Endothelial cell of umbilical vein (primary cell): ENCODE measurements at regions not wholly inside any gene's neighbourhood (a gene's known extent, or its start where the extent isn't known, plus 50 kb on each side); places are given as distances from the start of the nearest gene placed in this dataset.

Source experiments
- BruUV-seq: library from RNA; stranded (reverse); fragments of 400-500 nt; replicated peaks from 2 replicates; lab custom pipeline; 2021; lab: Mats Ljungman, UMichigan
- CTCF ChIA-PET: fragments of 300-600, 350-600 bp; sonication (Branson Sonifier 250); formaldehyde crosslinking; loops from one replicate; lab custom pipeline; 2021; ENCODE audit warnings: antibody characterized with exemption, inconsistent platforms; lab: Charles Lee
- POLR2A ChIA-PET: fragments of 300-600, 350-600 bp; sonication (Branson Sonifier 250); formaldehyde crosslinking; loops from one replicate; lab custom pipeline; 2021; ENCODE audit warnings: antibody characterized with exemption, inconsistent platforms; lab: Charles Lee
- DNase-seq: peaks from one replicate; pipeline ENCODE4 v3.0.0-alpha.2; 2011; ENCODE audit warnings: low read depth, low spot score
- FAIRE-seq: peaks from 2 replicates; lab custom pipeline; 2011; peaks lifted over from hg19 to GRCh38; lab: Jason Lieb, UNC
- H2AFZ ChIP-seq: 2 replicates; pipeline ENCODE4 v1.6.0; 2012; ENCODE audit warnings: low read depth, low read length, control low read depth, inconsistent platforms
- H3K27ac ChIP-seq: 2 replicates; pipeline ENCODE4 v1.5.1; 2011; ENCODE audit warnings: low read depth, mild to moderate bottlenecking, control low read depth, low read length, moderate library complexity; ENCODE audit not compliant: insufficient read depth
- H3K27me3 ChIP-seq, 2 experiments: 2 replicates each; pipeline versions ENCODE4 v1.6.0 to v1.6.1; 2011; ENCODE audit warnings: low read length in 2 of 2, mixed read lengths in 1 of 2; ENCODE audit not compliant: control insufficient read depth in 2 of 2, insufficient read depth in 2 of 2
- H3K36me3 ChIP-seq, 2 experiments: 2 replicates in 1 of 2; 3 replicates in 1 of 2; pipeline ENCODE4 v1.5.1; 2011; ENCODE audit warnings: low read length in 2 of 2, mild to moderate bottlenecking in 1 of 2, moderate library complexity in 1 of 2; ENCODE audit not compliant: control insufficient read depth in 2 of 2, insufficient read depth in 2 of 2; ENCODE audit errors: extremely low read depth in 1 of 2
- H3K4me1 ChIP-seq: 3 replicates; pipeline ENCODE4 v1.5.1; 2011; ENCODE audit warnings: mild to moderate bottlenecking, low read length; ENCODE audit not compliant: control insufficient read depth, insufficient read depth; ENCODE audit errors: extremely low read depth
- H3K4me2 ChIP-seq: 2 replicates; pipeline ENCODE4 v1.6.1; 2011; ENCODE audit warnings: low read length, control low read depth, mixed read lengths; ENCODE audit not compliant: insufficient read depth
- H3K4me3 ChIP-seq, 3 experiments: fragments of 200-600 bp in 1 of 3; sonication (generic), shearing (Covaris generic) in 1 of 3; replicated peaks in 1 of 3; 2 replicates each; pipeline ENCODE4 v1.5.1; 2011 to 2016; ENCODE audit warnings: control low read depth in 3 of 3, low read length in 3 of 3, mild to moderate bottlenecking in 2 of 3, inconsistent platforms in 1 of 3, low read depth in 1 of 3, moderate library complexity in 1 of 3; ENCODE audit not compliant: insufficient read depth in 1 of 3
- H3K79me2 ChIP-seq: 2 replicates; pipeline ENCODE4 v1.6.0; 2012; ENCODE audit warnings: low read length, inconsistent platforms; ENCODE audit not compliant: control insufficient read depth, insufficient read depth
- H3K9ac ChIP-seq: replicated peaks from 2 replicates; pipeline ENCODE3; 2011; ENCODE audit warnings: low read length, control low read depth; ENCODE audit not compliant: insufficient read depth; ENCODE audit errors: extremely low read depth
- H3K9me1 ChIP-seq: replicated peaks from 3 replicates; pipeline ENCODE4 v1.6.0; 2011; ENCODE audit warnings: mild to moderate bottlenecking, low read length; ENCODE audit not compliant: control insufficient read depth, insufficient read depth; ENCODE audit errors: extremely low read depth
- H3K9me3 ChIP-seq: replicated peaks from 2 replicates; pipeline ENCODE4 v1.5.1; 2012; ENCODE audit warnings: low read length, inconsistent platforms; ENCODE audit not compliant: control insufficient read depth, insufficient read depth
- H4K20me1 ChIP-seq: replicated peaks from 2 replicates; pipeline ENCODE3; 2011; ENCODE audit warnings: mild to moderate bottlenecking, low read length; ENCODE audit not compliant: control insufficient read depth, insufficient read depth; ENCODE audit errors: extremely low read depth
- CTCF ChIP-seq, 2 donors: IDR thresholded peaks; 1 replicate in 1 of 2; 2 replicates in 1 of 2; pipeline ENCODE4 v1.5.1; 2011; ENCODE audit warnings: low read length in 2 of 2, mild to moderate bottlenecking in 2 of 2, moderate library complexity in 2 of 2, control low read depth in 1 of 2, inconsistent platforms in 1 of 2, low read depth in 1 of 2; ENCODE audit not compliant: insufficient read depth in 1 of 2; ENCODE audit errors: extremely low read depth in 1 of 2
- EZH2 ChIP-seq: IDR thresholded peaks from 2 replicates; pipeline ENCODE4 v1.6.1; 2012; ENCODE audit warnings: borderline replicate concordance, low read depth, mild to moderate bottlenecking, moderate library complexity, low read length, inconsistent platforms; ENCODE audit not compliant: severe bottlenecking
- FOS ChIP-seq: IDR thresholded peaks from 2 replicates; pipeline ENCODE4 v1.6.1; 2011; ENCODE audit warnings: mild to moderate bottlenecking, low read length, moderate library complexity, borderline replicate concordance; ENCODE audit not compliant: insufficient read depth
- GATA2 ChIP-seq: IDR thresholded peaks from 2 replicates; pipeline ENCODE4 v1.7.0; 2011; ENCODE audit warnings: low read depth, mild to moderate bottlenecking, moderate library complexity, mixed read lengths, low read length; ENCODE audit not compliant: insufficient read length, insufficient read depth
- JUN ChIP-seq: IDR thresholded peaks from 2 replicates; pipeline ENCODE4 v1.6.1; 2011; ENCODE audit warnings: borderline replicate concordance, low read depth; ENCODE audit not compliant: insufficient read length, insufficient read depth
- MAX ChIP-seq: IDR thresholded peaks from 2 replicates; pipeline ENCODE4 v1.6.1; 2011; ENCODE audit not compliant: insufficient read depth, insufficient read length
- MYC ChIP-seq: IDR thresholded peaks from one replicate; pipeline ENCODE4 v1.6.1; 2011; ENCODE audit warnings: mild to moderate bottlenecking, low read depth, low read length
- POLR2A ChIP-seq: IDR thresholded peaks from 2 replicates; pipeline ENCODE4 v1.6.1; 2012; ENCODE audit warnings: low read depth, mild to moderate bottlenecking, control low read depth, low read length
- POLR2AphosphoS5 ChIP-seq: IDR thresholded peaks from 2 replicates; pipeline ENCODE4 v1.6.1; 2012; ENCODE audit warnings: low read depth, mild to moderate bottlenecking, control low read depth, low read length, moderate library complexity; ENCODE audit not compliant: insufficient read depth
- dilution Hi-C: fragments of 300-500 bp; cut with MboI; formaldehyde crosslinking; loops from one replicate; pipeline ENCODE4 v1.15.0; 2019; ENCODE audit warnings: low sequenced_read_pairs; ENCODE audit not compliant: extremely low pct_ligation_motif_present
- intact Hi-C: fragments of 100-400 bp; cut with micrococcal nuclease; formaldehyde crosslinking; loops from one replicate; pipeline ENCODE4 v1.10.0; 2022

- Histone ChIP-seq H3K9me3 (no peaks in the 10 kb centered on the region), H4K20me1 (peaks cover 4% of the 10 kb centered on the region), H3K4me2 (no peak overlapping the region), H3K36me3 (no peaks in the 10 kb centered on the region), H3K4me1 (no peaks in the 10 kb centered on the region), H3K27me3 (peaks cover 5% of the 10 kb centered on the region in 2 experiments), H3K79me2 (no peaks in the 10 kb centered on the region), H3K27ac (no peak overlapping the region), H3K9ac (no peak overlapping the region), H3K9me1 (no peaks in the 10 kb centered on the region), H2AFZ (no peak overlapping the region), H3K4me3 (no peak overlapping the region)
- dilution Hi-C loops: no loop called here
- intact Hi-C loops: no loop called here
- no TSS peak for BruUV-seq
- TF ChIP-seq MYC (no peak), CTCF (IDR thresholded peaks at IDR 0.05; ENCODE audit: extremely low read depth in 1 of 2, insufficient read depth in 1 of 2, low read depth in 1 of 2, low read length in 2 of 2) (no peak), POLR2AphosphoS5 (no peak), EZH2 (no peak), MAX (no peak), FOS (no peak), GATA2 (no peak), POLR2A (no peak), JUN (no peak)
- DNase-seq: no peak
- POLR2A ChIA-PET: no interaction called here
- CTCF ChIA-PET: no interaction called here
- FAIRE-seq: no peak
These were observed 89.2 kb downstream of the MZT1 start for GRCh38 chr13:72638059-72638815.
